OCI-M1 (cell line): ENCODE measurements at regions not wholly inside any gene's neighbourhood (a gene's known extent, or its start where the extent isn't known, plus 50 kb on each side); places are given as distances from the start of the nearest gene placed in this dataset.

Experiments
- DNase-seq: peaks from one replicate; lab custom pipeline; 2025; lab: John Stamatoyannopoulos, UW

DNA sequence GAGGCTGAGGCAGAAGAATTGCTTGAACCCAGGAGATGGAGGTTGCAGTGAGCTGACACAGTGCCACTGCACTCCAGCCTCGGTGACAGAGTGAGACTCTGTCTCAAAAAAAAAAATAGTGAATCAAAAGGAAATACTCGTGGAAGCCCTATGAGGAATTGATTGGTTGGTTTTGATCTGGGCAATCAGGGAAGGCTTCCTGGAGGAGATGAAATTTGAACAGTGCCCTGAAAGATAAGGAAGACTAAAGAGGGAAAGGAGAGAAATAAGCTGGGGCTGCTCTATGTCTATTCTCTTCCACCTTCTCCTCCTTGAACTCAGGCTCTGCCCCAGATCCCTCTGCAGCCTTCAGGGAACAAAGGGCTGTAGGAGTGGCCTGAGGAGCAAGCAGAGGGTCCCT, 54.1 kb downstream of the IRF2BPL start:
- no peak for DNase-seq

DNA sequence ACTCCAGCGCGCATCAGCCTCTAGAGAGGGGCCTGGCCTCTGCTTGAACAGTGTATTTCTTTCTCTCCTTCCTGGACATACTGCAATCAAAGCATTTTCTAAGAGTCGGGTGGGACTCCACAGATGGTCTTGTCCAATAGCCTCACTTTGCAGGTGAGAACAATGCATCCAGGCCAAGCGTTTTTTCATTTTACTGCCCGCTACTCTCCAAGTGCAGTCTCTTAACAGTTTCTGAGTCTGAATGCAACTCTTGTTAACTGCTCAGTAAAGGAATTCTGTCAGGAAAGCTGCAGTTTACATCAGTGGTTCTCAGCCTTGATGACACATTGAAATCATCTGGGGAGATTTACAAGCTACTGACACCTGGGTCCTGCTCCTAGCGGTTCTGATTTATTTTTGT, 57.0 kb downstream of the IRF2BPL start:
- no peak for DNase-seq

DNA sequence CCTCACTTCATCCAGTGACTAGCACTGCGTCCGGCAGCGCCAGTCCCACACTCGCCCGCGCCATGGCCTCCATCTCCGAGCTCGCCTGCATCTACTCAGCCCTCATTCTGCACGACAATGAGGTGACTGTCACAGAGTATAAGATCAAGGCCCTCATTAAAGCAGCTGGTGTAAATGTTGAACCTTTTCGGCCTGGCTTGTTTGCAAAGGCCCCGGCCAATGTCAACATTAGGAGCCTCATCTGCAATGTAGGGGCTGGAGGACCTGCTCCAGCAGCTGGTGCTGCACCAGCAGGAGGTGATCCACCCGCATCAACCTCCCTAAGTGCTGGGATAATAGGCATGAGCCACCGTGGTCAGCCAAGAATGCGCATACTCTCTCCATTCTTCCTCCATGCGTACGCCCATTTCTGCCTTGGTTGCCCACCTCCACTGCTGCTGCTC, 59.9 kb downstream of the IRF2BPL start:
- no peak for DNase-seq

GRCh38 chr14:76967788-76968187, 60.7 kb downstream of the IRF2BPL start:
- no peak for DNase-seq

DNA sequence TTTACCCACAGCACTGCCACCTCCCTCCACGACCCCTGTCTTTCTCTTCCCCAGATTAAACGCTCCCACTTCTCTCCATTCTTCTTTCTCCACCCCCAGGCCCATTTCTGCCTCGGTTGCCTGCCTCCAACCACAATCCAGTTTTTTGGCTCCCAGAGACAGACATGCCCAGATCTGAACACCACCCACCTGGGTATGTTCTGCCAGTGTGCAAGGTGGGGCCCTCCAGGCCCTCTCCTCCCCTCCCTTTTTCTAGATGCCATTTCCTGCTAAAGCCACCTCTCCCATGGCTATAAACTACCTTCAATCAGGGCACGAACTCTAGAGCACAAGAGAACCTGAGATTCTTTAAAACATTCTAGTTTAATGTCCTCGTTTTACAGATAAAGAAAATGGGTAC, 63.3 kb downstream of the IRF2BPL start:
- no peak for DNase-seq

- no peak for DNase-seq
Observed at GRCh38 chr14:76964695-76965094, 63.8 kb downstream of the IRF2BPL start.

- DNase-seq, result peak; percentile 2
Observed at GRCh38 chr14:76963372-76963771, 65.1 kb downstream of the IRF2BPL start.

DNA sequence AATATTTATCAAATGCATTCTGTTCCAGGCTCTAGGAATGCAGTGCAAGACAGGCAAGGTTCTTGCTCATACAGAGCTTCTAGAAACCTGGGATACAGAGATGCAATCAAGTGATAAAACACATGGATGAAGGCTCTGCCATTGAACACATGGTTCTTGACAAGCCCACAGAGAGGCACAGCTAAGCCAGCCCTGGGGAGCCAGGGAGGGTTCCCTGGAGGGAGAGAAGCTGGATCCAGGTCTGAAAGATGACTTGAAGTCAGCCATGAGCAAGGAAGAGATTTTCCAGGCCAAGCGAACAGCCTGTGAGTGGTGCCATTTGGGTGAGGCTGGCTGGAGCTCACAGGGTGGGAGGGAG, 66.2 kb downstream of the IRF2BPL start:
- DNase-seq, result no peak

DNA sequence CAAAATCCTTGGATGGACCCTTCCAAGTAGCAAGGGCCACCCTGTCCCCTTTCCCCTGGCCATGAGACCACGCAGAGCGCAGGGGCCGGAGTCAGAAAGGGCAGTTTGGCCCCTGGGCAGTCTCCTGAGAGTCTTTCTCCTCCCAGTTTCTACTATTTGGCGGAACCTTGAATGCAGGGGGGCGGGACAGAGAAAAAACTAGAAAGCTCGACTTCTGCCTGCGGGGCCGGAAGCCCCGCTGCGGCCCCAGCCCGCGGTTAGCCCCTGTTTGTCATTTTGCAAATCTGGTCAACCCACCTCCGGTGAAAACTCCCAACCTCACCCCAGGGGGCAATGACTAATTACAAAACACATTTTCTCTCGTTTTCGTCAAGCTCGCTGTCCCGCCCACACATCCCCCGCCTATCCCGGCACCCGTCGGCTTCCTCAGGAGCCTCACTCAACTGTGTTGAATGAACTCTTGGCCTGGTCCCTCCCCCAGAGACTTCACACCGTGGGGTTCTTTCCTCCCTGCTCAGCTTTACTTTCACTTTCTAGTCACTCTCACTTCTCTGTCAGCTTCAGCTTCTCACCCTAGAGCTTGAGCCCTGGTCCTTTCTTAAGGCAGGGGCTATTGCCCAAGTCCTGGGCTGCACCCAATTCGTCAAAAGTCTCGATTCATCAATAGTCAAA, 66.7 kb downstream of the IRF2BPL start:
- peak; percentile 96 for DNase-seq

DNA sequence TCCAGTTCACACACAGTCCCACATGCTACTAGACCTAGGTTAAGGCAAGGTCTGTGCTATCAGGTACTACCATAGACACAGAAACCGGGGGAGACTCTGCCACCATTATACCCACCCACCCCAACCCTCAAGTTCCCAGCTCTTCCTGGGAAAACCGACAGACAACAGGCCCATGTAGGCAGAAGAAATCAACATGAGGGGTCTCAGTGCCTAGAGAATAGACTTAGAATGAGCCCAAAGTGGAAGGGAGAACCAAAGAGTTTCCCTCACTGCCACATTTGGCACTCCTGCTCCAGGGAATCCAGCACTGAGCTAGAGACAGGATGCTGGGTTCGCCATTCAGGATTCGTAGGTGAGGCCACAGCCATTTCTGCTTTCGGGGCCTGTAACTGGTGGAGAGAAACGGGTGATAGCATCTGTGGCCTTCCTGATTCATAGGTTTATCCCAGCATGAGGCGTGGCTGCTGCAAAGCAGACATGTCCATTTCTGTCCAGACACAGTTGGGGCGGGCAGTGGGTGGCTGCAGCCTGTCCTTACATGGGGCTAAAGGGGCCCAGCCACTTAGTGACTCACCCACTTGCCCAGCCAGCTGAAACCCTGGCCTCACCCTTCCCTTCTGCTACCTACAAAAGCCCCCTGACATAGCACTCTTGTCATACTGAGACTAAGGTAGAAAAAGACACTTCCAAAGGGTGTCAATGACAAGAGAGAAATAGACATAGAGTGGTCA, 69.4 kb downstream of the IRF2BPL start:
- peak; percentile 42 for DNase-seq

- peak; percentile 10 for DNase-seq
Observed at GRCh38 chr14:76958020-76958979, 70.2 kb downstream of the IRF2BPL start.

DNA sequence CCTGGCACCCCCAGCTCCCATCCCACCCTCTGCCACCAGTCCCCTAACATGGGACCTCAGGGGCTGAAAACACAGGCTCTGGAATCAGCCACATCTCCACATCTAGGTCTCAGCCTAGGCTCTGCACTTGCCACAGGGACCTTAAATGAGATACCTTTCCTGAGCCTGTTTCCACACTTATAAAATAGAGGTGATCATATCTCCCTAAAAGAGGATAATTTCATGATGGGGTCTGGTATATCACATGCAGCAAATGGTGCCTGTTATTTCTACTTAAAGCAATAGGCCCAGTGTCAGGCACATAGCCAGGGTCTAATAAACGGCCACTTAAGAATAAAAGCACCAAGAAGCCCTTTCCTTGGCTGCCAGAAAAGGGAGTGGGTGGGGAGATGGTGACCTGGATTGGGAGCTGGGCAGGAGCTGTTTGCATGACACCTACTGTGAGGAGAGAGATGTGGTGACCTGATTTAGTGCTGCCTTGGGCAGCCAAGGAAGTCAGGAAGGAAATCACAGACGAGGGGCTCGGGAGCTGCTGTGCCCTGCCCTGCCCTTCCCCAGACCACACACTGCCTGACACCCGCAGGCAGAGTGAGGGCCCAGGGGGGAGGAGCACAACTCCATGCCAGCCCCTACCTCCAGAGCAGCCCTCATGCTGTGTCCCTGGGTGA, 71.2 kb downstream of the IRF2BPL start:
- DNase-seq, result no peak

- peak; percentile 93 for DNase-seq
Observed at GRCh38 chr14:76956316-76957090, 72.0 kb downstream of the IRF2BPL start.

GRCh38 chr14:76955575-76956315, 72.8 kb downstream of the IRF2BPL start:
- DNase-seq, result peak; percentile 52

DNA sequence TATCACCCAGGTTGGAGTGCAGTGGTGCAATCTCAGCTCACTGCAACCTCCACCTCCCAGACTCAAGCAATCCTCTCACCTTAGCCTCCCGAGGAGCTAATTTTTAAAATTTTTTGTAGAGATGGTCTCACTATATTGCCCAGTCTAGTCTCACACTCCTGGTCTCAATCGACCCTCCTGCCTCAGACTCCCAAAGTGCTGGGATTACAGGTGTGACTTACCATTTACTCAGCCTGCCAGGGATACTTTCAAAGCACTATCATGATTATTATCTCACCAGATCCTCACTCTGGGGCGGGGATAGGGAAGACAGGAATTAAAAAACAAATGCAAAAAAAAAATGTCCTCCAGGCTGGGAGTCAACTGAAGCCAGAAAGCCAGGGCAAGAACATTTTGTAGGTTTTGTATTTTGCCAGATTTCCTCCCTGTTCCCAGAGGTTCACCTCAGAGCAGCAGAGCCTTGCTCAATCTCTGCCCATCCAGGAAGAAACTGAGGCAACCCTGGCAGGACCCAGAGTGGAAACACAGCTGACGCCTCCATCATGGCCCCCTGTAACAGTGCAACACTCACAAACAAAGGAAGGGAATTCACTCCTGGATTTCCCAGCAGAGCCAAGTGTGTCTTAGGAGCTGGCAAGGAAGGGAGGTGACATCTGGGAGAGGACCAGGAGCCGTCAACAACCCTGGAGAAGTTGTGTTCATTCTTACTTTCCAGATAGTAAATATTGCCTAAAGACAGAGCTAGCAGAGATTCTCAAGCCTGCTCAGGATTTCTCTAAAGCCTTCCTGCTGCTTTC, 73.9 kb downstream of the IRF2BPL start:
- no peak for DNase-seq

DNA sequence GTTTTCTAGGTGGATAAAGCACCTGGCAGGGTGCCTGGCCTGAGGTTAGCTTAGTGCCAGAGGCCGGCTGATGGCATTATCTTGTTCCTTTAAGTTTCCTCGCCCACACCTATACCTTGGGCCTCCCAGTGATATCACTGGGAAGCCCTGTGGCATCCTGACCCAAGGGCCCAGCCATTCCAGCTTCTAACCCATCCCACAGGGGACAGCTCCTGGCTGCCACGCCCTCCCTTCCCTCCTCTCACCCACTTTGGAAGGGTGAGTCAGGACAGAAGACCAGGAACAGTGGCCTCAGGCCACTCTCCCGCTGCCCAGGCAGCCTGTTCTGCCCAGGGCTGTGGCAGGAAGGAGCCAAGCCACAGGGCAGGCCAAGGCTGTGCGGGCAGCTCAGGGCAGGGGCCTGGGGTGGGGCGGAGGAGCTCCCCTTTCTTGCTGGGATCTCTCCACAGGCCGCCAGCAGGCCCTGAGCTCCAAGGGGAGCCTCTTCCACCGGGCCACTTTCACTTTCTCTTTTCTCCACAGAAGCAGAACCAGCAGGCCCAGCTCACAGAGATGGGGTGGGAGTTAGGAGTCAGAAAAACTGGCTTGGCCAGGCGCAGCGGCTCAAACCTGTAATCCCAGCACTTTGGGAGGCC, 75.1 kb downstream of the IRF2BPL start:
- DNase-seq, result peak; percentile 90

GRCh38 chr14:76951166-76951565, 77.3 kb downstream of the IRF2BPL start:
- DNase-seq, result no peak

DNA sequence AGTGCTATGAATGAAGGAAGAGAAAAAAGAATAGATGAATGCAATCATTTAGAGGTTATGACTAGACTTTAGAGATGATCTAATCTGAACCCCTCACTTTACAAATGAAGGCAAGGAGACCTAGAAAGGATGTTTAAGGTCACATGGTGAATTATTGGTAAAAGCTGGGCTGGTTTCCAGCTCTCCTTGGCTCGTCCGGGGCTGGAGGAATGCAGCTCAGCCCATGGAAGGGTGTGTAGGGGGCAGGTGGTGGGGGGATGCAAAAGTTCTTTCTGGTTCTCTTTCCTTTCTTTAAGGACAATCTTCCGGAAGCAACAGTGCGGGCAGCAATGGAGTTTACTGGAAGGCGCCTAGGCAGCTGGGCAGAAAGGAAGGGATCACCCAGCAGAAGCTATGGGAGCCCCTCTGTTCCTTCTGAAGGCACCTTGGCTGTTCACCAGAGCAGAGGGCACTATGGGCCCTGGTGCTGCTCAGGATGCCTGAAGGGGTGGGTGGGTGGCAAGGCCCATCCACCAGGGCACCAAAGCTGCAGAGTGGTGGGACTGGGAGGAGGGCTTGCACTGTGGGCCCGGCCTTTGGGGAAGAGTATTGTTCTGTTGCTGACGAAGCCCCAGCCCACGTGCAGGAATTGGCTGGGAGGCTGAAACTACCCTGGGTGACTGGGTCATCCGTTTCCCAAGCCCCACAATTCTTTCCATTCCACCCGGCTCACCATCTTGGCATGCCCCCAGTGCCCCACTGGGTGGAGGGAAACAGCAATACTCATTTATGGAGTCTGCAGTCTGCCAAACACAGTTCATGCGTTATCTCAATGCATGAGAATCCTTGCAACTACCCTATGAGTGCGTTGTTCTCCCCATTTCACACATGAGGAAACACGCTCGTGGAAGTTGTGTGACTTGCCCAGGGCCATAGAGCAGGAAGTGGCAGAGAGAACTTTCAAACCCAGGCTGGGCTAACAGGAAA, 78.2 kb downstream of the IRF2BPL start:
- DNase-seq, result no peak
